Fibroblast of lung (primary cell): ENCODE measurements at regions not wholly inside any gene's neighbourhood (a gene's known extent, or its start where the extent isn't known, plus 50 kb on each side); places are given as distances from the start of the nearest gene placed in this dataset.

Source experiments
- CTCF ChIP-seq, 2 donors: IDR thresholded peaks in 1 of 2; conservative IDR thresholded peaks in 1 of 2; 1 replicate in 1 of 2; 2 replicates in 1 of 2; pipeline ENCODE4 v1.5.1; 2011 to 2012; ENCODE audit warnings: low read length in 2 of 2, control low read depth in 1 of 2, inconsistent platforms in 1 of 2, low read depth in 1 of 2, mild to moderate bottlenecking in 1 of 2
- EZH2 ChIP-seq: IDR thresholded peaks from 2 replicates; pipeline ENCODE4 v1.5.1; 2012; ENCODE audit warnings: low read length, control low read depth, mild to moderate bottlenecking; ENCODE audit errors: missing control alignments

GRCh38 chr14:21861153-21861552 lies 187.5 kb upstream of the OR4E1 start:
- TF ChIP-seq CTCF (conservative IDR thresholded peaks at IDR 0.05 in 1 of 2, IDR thresholded peaks at IDR 0.05 in 1 of 2; ENCODE audit: low read depth in 1 of 2, low read length in 2 of 2) (no peak), EZH2 (no peak)
